Effector memory CD4-positive, alpha-beta T cell (primary cell): ENCODE measurements at regions not wholly inside any gene's neighbourhood (a gene's known extent, or its start where the extent isn't known, plus 50 kb on each side); places are given as distances from the start of the nearest gene placed in this dataset.

Experiments
- DNase-seq, 3 donors: peaks; one replicate each; pipeline ENCODE4 v3.0.0-alpha.2; 2020
- H3K27ac ChIP-seq: 2 replicates; pipeline ENCODE4 v1.7.0; 2013; ENCODE audit warnings: mild to moderate bottlenecking, low read length, moderate library complexity; ENCODE audit not compliant: insufficient read depth, poor library complexity, severe bottlenecking
- H3K27me3 ChIP-seq: replicated peaks from 2 replicates; pipeline ENCODE4 v1.7.0; 2013; ENCODE audit warnings: mild to moderate bottlenecking, low read length; ENCODE audit not compliant: insufficient read depth, control insufficient read depth, poor library complexity, severe bottlenecking
- H3K36me3 ChIP-seq: 2 replicates; pipeline ENCODE4 v1.7.0; 2013; ENCODE audit warnings: mild to moderate bottlenecking, low read length, moderate library complexity; ENCODE audit not compliant: control insufficient read depth, insufficient read depth
- H3K4me1 ChIP-seq: 2 replicates; pipeline ENCODE4 v1.7.0; 2013; ENCODE audit warnings: low read length, mild to moderate bottlenecking; ENCODE audit not compliant: control insufficient read depth, insufficient read depth, poor library complexity, severe bottlenecking
- H3K4me3 ChIP-seq: 2 replicates; pipeline ENCODE4 v1.7.0; 2013; ENCODE audit warnings: low read length, low read depth, mild to moderate bottlenecking; ENCODE audit not compliant: insufficient read depth, poor library complexity, severe bottlenecking
- H3K9me3 ChIP-seq: 2 replicates; pipeline ENCODE4 v1.7.0; 2013; ENCODE audit warnings: mild to moderate bottlenecking, low read length, moderate library complexity; ENCODE audit not compliant: control insufficient read depth

DNA sequence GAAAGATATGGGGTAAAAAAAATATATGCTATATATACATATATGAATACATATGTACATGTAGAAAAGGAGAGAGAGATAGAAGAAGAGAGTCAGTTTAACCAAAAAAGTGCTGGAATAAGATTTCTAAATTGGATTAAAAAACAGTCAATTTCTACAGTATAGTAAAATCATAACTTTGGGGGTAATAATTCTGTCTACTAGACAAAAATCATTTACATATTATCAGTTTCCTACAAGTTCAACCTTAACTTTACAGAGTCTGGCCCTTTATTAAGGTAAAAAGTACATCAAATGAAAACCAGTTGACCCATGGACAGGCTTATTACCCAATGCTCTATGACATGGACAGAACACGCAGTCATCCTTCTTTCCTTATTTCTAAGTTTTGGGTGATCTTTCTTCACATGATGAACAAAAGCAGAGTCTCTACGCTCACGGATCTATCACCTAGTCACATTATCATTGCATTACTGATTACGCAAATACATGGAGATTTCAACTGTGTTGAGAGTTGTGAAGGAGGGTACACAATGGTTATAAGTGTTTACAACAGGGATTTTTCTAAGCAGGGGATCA is 63.9 kb upstream of the SMIM36 start:
- Histone ChIP-seq H3K27ac (no peak overlapping the region), H3K27me3 (no peaks in the 10 kb centered on the region), H3K4me3 (no peak overlapping the region)

DNA sequence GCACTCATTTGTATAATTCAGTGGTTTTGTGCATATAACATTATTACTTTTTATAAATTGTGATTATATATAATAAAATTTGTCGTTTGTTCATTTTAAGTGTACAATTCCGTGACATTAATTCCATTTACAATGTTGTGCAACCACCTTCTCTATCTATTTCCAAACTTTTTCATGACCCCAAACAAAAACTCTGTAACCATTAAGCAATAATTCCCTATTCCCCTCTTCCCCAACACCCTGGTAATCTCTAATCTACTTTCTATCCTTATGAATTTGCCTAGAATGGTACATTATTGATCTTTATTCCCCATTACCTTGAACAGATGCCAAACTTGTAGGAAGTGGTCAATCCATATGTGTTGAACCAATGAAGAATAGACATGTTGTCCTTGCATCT is 61.3 kb upstream of the SMIM36 start:
- Histone ChIP-seq H3K9me3 (no peaks in the 10 kb centered on the region), H3K27ac (no peak overlapping the region), H3K27me3 (no peaks in the 10 kb centered on the region), H3K36me3 (no peaks in the 10 kb centered on the region), H3K4me3 (no peak overlapping the region), H3K4me1 (peaks cover 7% of the 10 kb centered on the region)
- DNase-seq = no peak

More for the DNA sequence above, 63.9 kb upstream of the SMIM36 start:
- H3K36me3 ChIP-seq = no peaks in the 10 kb centered on the region
- H3K4me1 ChIP-seq = peaks cover 7% of the 10 kb centered on the region
- DNase-seq = no peak
- H3K9me3 ChIP-seq = no peaks in the 10 kb centered on the region

DNA sequence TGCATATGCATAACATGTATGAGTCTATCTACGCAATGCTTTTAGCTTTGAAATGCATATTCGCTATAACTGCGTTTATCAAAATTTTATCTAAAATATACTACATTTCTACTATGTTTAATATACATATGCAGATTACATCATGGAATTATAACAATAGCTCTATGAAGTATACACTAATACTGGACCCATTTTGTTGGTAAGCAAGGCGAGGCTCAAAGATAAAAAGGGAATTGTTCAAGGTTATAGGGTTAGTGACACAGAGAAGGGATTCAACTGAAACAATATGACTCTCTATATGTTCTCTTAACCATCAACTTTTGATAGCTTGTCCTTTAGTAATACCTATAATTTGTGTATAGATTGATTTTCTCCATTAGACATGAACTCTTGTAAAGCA is 60.9 kb upstream of the SMIM36 start:
- Histone ChIP-seq H3K27ac (no peak overlapping the region), H3K36me3 (no peaks in the 10 kb centered on the region), H3K4me3 (no peak overlapping the region), H3K9me3 (no peaks in the 10 kb centered on the region), H3K27me3 (no peaks in the 10 kb centered on the region), H3K4me1 (peaks cover 6% of the 10 kb centered on the region)
- DNase-seq = no peak

DNA sequence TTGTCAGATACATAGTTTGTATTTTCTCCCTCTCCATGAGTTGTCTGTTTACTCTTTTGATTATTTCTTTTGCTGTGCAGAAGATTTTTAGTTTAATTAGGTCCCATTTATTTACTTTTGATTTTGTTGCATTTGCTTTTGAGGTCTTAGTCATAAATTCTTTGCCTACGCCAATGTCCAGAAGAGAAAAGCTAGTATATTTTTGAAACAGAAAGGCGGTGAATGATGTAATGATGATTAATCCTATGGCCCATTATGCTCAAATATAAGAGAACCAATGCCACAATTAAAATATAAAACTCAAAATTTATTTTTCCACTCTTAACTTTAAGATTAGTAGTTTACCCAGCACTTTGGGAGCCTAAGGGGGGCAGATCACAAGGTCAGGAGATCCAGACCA is 59.8 kb upstream of the SMIM36 start:
- Histone ChIP-seq H3K9me3 (no peaks in the 10 kb centered on the region), H3K27ac (no peak overlapping the region), H3K36me3 (no peaks in the 10 kb centered on the region), H3K27me3 (no peaks in the 10 kb centered on the region), H3K4me1 (no peaks in the 10 kb centered on the region), H3K4me3 (no peak overlapping the region)
- no peak for DNase-seq

DNA sequence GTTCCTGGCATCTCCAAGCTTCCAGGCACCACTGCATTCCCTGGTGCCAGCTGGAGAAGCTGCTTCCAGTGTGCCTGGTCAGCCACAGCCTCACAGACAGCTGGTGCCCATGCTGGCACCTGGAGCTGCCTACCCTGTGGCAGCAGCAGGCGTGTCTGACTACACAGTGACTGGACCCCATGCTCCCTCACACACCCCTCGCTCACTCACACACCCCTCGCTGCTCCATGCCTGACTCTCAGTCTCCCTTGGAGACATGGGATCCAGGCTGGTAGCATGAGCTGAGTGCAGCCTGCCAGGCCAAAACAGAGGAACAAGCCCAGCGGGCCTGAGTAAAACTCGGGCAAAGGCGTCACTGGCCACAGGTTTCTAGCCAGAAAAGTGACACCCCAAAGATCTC is 59.1 kb upstream of the SMIM36 start:
- Histone ChIP-seq H3K27ac (no peak overlapping the region), H3K4me1 (no peaks in the 10 kb centered on the region), H3K4me3 (no peak overlapping the region), H3K36me3 (no peaks in the 10 kb centered on the region), H3K9me3 (no peaks in the 10 kb centered on the region), H3K27me3 (no peaks in the 10 kb centered on the region)
- no peak for DNase-seq

DNA sequence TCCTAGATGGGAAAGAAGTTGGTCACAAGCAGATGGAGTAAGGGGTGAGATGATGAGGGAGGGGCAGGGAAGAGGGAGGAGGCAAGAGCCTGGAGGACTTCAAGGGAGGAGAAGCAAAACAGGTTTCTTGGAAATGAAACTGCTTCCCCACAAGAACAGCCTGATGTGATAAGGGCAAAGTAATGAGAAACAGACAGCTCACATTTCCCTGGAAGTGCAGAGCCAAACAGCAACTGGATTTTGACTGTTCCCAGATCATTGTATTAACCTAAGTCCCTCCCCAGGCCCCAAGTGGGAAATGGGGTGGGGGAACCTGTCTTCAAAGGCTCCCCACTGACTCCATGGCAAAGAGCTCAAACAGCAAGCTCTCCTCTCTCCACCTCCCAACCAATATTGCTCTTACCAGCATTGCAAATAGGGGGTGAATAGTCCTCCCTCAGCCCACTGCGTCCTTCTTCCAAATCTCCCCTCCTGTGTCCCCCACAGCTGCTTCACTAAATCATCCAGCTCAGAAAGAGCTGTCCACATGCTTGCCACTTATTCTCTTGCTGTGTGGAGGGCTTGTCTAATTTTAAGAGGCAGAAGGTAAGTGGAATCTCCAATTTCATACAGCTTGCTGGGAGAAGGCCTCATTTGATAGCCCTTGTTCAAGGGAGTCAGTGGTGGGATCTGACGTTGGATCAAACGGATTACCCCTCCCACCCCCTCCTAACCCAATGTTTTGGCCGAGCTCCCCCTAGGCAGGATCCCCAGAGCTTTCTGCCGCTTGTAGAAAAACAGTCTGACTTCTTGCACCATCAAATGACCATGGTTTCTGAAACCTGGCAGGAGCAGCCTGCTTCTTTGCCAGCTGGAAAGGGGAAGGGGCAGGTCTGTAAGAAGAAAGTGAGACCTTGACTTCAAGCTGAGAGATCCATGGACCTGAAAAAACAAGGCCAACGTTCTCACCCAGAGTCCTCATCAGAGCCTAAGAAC is 56.3 kb upstream of the SMIM36 start:
- no peak for DNase-seq
- no peaks in the 10 kb centered on the region for H3K36me3 ChIP-seq
- no peaks in the 10 kb centered on the region for H3K9me3 ChIP-seq
- H3K27ac ChIP-seq = no peak overlapping the region
- no peaks in the 10 kb centered on the region for H3K27me3 ChIP-seq
- H3K4me3 ChIP-seq = no peak overlapping the region
- H3K4me1 ChIP-seq = no peaks in the 10 kb centered on the region

DNA sequence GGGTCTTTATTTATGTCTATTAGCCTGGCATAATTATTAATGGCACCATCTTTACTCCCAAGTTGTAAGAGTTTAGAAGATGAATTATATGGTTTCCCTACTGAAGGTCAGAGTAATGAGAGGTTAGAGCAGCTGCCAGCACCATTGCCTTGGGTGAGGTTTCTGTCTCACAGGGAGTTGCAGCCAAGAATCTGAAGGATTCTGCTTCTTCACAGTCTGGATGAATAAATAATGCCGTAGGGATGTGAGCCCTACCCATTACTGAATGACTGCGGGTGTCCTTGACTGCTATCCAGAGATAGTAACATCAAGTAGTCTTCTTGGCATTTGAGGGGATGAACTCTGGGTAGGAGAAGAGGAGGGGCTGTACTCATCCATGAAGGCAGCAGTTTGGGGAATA is 52.8 kb upstream of the SMIM36 start:
- H3K27ac ChIP-seq = no peak overlapping the region

DNA sequence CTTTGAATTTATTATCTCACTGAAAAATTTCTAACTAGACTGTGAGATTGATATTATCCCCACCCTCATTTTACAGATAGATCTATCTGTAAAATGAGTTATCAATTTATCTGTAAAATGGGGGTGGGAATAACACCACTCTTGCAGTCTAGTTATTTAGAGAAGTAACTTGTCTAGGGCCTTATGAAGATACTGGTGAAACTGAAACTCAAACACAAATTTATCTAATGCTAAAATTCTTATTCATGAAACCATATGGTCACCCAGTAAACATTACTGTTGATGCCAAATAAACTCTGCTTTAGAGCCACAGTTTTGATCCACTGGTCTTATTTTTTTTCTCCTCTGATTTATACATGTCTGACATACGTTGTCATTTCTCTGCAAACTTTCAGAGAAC is 52.1 kb upstream of the SMIM36 start:
- Histone ChIP-seq H3K9me3 (no peaks in the 10 kb centered on the region), H3K36me3 (no peaks in the 10 kb centered on the region), H3K27me3 (no peaks in the 10 kb centered on the region), H3K4me3 (no peak overlapping the region), H3K4me1 (no peaks in the 10 kb centered on the region), H3K27ac (no peak overlapping the region)
- no peak for DNase-seq

More for the DNA sequence above, 52.8 kb upstream of the SMIM36 start:
- H3K9me3 ChIP-seq = no peaks in the 10 kb centered on the region
- H3K4me1 ChIP-seq = no peaks in the 10 kb centered on the region
- no peaks in the 10 kb centered on the region for H3K36me3 ChIP-seq
- DNase-seq = no peak
- H3K27me3 ChIP-seq = no peaks in the 10 kb centered on the region
- H3K4me3 ChIP-seq = no peak overlapping the region

DNA sequence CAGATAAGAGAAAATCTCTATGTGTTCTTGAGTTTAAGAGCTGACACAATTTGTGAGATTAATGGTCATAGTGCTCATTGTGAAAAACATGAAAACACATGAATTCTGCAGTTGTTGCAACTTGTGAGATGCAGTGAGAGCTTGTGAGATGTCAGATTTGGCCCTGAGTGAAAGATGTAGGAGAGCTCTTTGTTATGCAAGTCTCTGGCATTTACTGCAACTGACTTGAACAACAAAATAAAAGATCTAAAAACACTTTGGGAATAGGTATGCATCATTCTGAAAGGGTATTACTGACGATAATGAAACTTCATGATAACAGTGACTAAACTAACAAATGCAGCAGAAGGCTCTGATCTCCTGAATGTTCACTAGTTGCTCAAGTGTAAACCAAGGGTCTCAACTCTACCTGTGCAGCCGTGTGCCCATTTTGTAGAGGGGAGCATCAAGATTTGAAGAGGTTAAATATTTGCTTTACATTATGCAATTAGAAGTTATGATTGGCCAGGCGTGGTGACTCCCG is 50.8 kb upstream of the SMIM36 start:
- Histone ChIP-seq H3K36me3 (no peaks in the 10 kb centered on the region), H3K4me1 (no peaks in the 10 kb centered on the region), H3K27me3 (no peaks in the 10 kb centered on the region), H3K27ac (no peak overlapping the region), H3K4me3 (no peak overlapping the region), H3K9me3 (no peaks in the 10 kb centered on the region)
- DNase-seq = no peak

DNA sequence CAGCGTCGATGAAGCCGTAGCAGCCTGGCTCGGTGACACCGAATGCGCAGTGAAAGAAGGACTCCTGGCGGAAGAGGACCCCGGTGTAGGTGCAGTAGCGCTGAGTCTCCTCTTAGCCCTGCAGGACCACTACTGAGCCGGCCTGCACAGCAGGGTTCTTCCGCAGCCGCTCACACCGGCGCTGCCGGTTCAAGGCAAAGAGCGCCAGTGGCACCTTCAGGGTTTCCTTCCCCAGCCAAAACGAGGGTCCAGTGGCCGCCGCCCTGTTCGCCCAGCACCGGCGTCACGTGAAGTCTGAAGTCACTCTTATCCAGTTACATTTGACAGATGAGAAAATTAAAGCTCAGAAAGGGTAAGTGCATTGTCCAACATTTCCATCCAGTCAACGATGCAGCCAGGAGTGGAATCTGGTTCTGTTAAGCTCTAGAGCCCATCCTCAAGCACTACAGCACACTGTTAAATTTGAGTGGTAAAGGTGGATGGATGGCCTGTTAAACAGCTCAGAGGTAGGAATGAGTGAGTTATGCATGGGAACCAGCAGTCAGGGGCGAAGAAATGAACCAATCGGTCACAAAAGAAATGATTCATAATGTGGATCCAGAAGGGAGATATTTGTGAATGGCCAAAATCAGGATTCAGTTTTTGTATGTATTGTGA is 50.2 kb upstream of the SMIM36 start:
- Histone ChIP-seq H3K9me3 (no peaks in the 10 kb centered on the region), H3K4me1 (no peaks in the 10 kb centered on the region), H3K27me3 (no peaks in the 10 kb centered on the region), H3K4me3 (no peak overlapping the region), H3K36me3 (no peaks in the 10 kb centered on the region), H3K27ac (no peak overlapping the region)
- DNase-seq = no peak
